Endodermal cell (in vitro differentiated cells): ENCODE measurements at regions not wholly inside any gene's neighbourhood (a gene's known extent, or its start where the extent isn't known, plus 50 kb on each side); places are given as distances from the start of the nearest gene placed in this dataset.

Source experiments
- DNase-seq: peaks from one replicate; pipeline ENCODE4 v3.0.0-alpha.2; 2017
- H3K27ac ChIP-seq: 2 replicates; pipeline ENCODE4 v1.5.1; 2013; ENCODE audit warnings: mild to moderate bottlenecking, low read depth, low read length, moderate library complexity
- H3K27me3 ChIP-seq: 2 replicates; pipeline ENCODE4 v1.6.1; 2013; ENCODE audit warnings: mild to moderate bottlenecking, low read length, moderate library complexity; ENCODE audit not compliant: insufficient read depth, control insufficient read depth, poor library complexity, severe bottlenecking
- H3K36me3 ChIP-seq: 2 replicates; pipeline ENCODE4 v1.7.0; 2013; ENCODE audit warnings: mild to moderate bottlenecking, low read length, moderate library complexity; ENCODE audit not compliant: control insufficient read depth, insufficient read depth
- H3K4me1 ChIP-seq: one replicate; pipeline ENCODE4 v1.7.0; 2013; ENCODE audit warnings: low read length; ENCODE audit not compliant: control insufficient read depth, insufficient read depth
- H3K4me3 ChIP-seq: 2 replicates; pipeline ENCODE4 v1.5.1; 2013; ENCODE audit warnings: mild to moderate bottlenecking, low read length, moderate library complexity
- H3K9ac ChIP-seq: 2 replicates; pipeline ENCODE4 v1.6.1; 2013; ENCODE audit warnings: mild to moderate bottlenecking, low read length, moderate library complexity; ENCODE audit not compliant: poor library complexity, severe bottlenecking; ENCODE audit errors: extremely low read depth
- H3K9me3 ChIP-seq: 2 replicates; pipeline ENCODE4 v1.6.1; 2013; ENCODE audit warnings: mild to moderate bottlenecking, low read length, moderate library complexity; ENCODE audit not compliant: control insufficient read depth
- H3K27ac Mint-ChIP-seq: 2 replicates; pipeline ENCODE4 v1.8.0; 2020; ENCODE audit warnings: mixed read lengths
- H3K27me3 Mint-ChIP-seq: 2 replicates; pipeline ENCODE4 v1.8.0; 2021; ENCODE audit warnings: mild to moderate bottlenecking, mixed read lengths; ENCODE audit not compliant: insufficient read depth
- H3K36me3 Mint-ChIP-seq: 2 replicates; pipeline ENCODE4 v1.8.0; 2020; ENCODE audit warnings: low read depth, mixed read lengths
- H3K4me1 Mint-ChIP-seq: 2 replicates; pipeline ENCODE4 v1.8.0; 2020; ENCODE audit warnings: mixed read lengths
- H3K4me3 Mint-ChIP-seq: 2 replicates; pipeline ENCODE4 v1.8.0; 2020; ENCODE audit warnings: mild to moderate bottlenecking, moderate library complexity, mixed read lengths
- H3K9me3 Mint-ChIP-seq: 2 replicates; pipeline ENCODE4 v1.8.0; 2020; ENCODE audit warnings: mild to moderate bottlenecking, mixed read lengths
- WGBS, 2 experiments: methylation state at CpG; one replicate each; pipeline versions ENCODE4 v1.1.5 to v1.1.7; 2013; ENCODE audit warnings: missing lambda C conversion rate in 2 of 2, mixed read lengths in 1 of 2; ENCODE audit not compliant: insufficient coverage in 1 of 2, insufficient read length in 1 of 2; 5-methylcytosine and 5-hydroxymethylcytosine counted together
- TF ChIP-seq, protein P1 (sequence below): fragments of 200-600 bp; sonication (generic); conservative IDR thresholded peaks from 2 replicates; pipeline ENCODE4 v1.5.0; 2021; ENCODE audit warnings: antibody characterized with exemption, mild to moderate bottlenecking

GRCh38 chr12:25833657-25834056 lies 124.8 kb upstream of the RASSF8 start:
- peaks cover 9% of the 10 kb centered on the region for H3K9me3 ChIP-seq
- TF ChIP-seq, protein P1, sequence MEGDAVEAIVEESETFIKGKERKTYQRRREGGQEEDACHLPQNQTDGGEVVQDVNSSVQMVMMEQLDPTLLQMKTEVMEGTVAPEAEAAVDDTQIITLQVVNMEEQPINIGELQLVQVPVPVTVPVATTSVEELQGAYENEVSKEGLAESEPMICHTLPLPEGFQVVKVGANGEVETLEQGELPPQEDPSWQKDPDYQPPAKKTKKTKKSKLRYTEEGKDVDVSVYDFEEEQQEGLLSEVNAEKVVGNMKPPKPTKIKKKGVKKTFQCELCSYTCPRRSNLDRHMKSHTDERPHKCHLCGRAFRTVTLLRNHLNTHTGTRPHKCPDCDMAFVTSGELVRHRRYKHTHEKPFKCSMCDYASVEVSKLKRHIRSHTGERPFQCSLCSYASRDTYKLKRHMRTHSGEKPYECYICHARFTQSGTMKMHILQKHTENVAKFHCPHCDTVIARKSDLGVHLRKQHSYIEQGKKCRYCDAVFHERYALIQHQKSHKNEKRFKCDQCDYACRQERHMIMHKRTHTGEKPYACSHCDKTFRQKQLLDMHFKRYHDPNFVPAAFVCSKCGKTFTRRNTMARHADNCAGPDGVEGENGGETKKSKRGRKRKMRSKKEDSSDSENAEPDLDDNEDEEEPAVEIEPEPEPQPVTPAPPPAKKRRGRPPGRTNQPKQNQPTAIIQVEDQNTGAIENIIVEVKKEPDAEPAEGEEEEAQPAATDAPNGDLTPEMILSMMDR: no peak
- 89 to 92% methylated on average over 2 of the region's 2 CpGs for WGBS, 2 experiments
- peaks cover 11% of the 10 kb centered on the region for H3K4me1 ChIP-seq
- no peak overlapping the region for H3K4me3 Mint-ChIP-seq
- no peak overlapping the region for H3K4me3 ChIP-seq
- no peak overlapping the region for H3K9ac ChIP-seq
- no peaks in the 10 kb centered on the region for H3K27me3 Mint-ChIP-seq
- peaks cover 29% of the 10 kb centered on the region for H3K4me1 Mint-ChIP-seq
- no peaks in the 10 kb centered on the region for H3K27me3 ChIP-seq
- H3K27ac ChIP-seq: no peak overlapping the region
- no peaks in the 10 kb centered on the region for H3K36me3 ChIP-seq
- H3K9me3 Mint-ChIP-seq: peaks cover 10% of the 10 kb centered on the region
- no peaks in the 10 kb centered on the region for H3K36me3 Mint-ChIP-seq
- no peak overlapping the region for H3K27ac Mint-ChIP-seq
- DNase-seq: no peak

DNA sequence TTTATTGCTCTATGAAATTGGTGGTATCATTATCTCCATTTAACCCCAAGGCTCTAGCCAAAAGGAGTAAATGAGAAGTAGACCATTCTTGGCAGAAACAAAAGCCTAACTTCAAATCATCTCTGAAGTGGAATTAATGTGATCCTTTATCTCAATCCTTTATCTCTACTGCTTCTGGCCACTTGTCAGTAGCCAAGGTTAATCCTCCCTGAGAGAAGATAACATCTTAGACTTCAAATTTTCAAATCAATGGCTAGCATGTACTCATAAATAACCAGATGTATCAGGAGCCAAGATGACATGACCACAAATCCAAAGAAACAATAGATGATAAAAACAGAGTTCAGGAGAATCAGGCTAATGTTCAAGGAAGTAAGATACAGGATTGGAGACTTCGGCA lies 123.1 kb upstream of the RASSF8 start:
- Mint-ChIP-seq H3K4me3 (no peak overlapping the region), H3K27me3 (no peaks in the 10 kb centered on the region), H3K9me3 (peaks cover 10% of the 10 kb centered on the region), H3K27ac (no peak overlapping the region), H3K36me3 (no peaks in the 10 kb centered on the region), H3K4me1 (peaks cover 29% of the 10 kb centered on the region)
- no peak for DNase-seq
- Histone ChIP-seq H3K27me3 (no peaks in the 10 kb centered on the region), H3K27ac (no peak overlapping the region), H3K36me3 (no peaks in the 10 kb centered on the region), H3K4me1 (peaks cover 11% of the 10 kb centered on the region), H3K9ac (no peak overlapping the region), H3K9me3 (peaks cover 9% of the 10 kb centered on the region), H3K4me3 (peak overlapping the region; percentile 3)
- TF ChIP-seq, protein P1: no peak
- 93% methylated on average over 1 of the region's 1 CpG; no CpG with 5 or more reads in 1 of the 2 experiments for WGBS, 2 experiments

- Mint-ChIP-seq H3K4me1 (peaks cover 26% of the 10 kb centered on the region), H3K4me3 (no peak overlapping the region), H3K27ac (no peak overlapping the region), H3K27me3 (no peaks in the 10 kb centered on the region), H3K36me3 (no peaks in the 10 kb centered on the region), H3K9me3 (peaks cover 10% of the 10 kb centered on the region)
- Histone ChIP-seq H3K4me1 (peaks cover 11% of the 10 kb centered on the region), H3K36me3 (no peaks in the 10 kb centered on the region), H3K9me3 (peaks cover 9% of the 10 kb centered on the region), H3K9ac (no peak overlapping the region), H3K27ac (no peak overlapping the region), H3K4me3 (no peak overlapping the region), H3K27me3 (no peaks in the 10 kb centered on the region)
- TF ChIP-seq, protein P1: no peak
- WGBS, 2 experiments: 73 to 74% methylated on average over 3 of the region's 3 CpGs
- DNase-seq: no peak
Observed at GRCh38 chr12:25838007-25838406, 120.5 kb upstream of the RASSF8 start.
